ENCODE measurements at regions not wholly inside any gene's neighbourhood (a gene's known extent, or its start where the extent isn't known, plus 50 kb on each side); places are given as distances from the start of the nearest gene placed in this dataset.

GRCh38 chr6:141028791-141029280 is 1103.9 kb upstream of the GJE1 start:
- no peak for DNase-seq

GRCh38 chr6:141026504-141026903 is 1106.2 kb upstream of the GJE1 start:
- DNase-seq: no peak

GRCh38 chr6:141024526-141024925 is 1108.2 kb upstream of the GJE1 start:
- DNase-seq: no peak

GRCh38 chr6:141017941-141018340 is 1114.8 kb upstream of the GJE1 start:
- DNase-seq: no peak

GRCh38 chr6:141000917-141001316 is 1131.8 kb upstream of the GJE1 start:
- DNase-seq: no peak

GRCh38 chr6:140993515-140993914 is 1139.2 kb upstream of the GJE1 start:
- DNase-seq: no peak

GRCh38 chr6:140992678-140993077 is 1140.0 kb upstream of the GJE1 start:
- no peak for DNase-seq

- no peak for DNase-seq
Measured at GRCh38 chr6:140988780-140989179, 1143.9 kb upstream of the GJE1 start.

- DNase-seq: no peak
Measured at GRCh38 chr6:140987364-140988155, 1145.2 kb upstream of the GJE1 start.

GRCh38 chr6:140985679-140986275 is 1146.9 kb upstream of the GJE1 start:
- no peak for DNase-seq

GRCh38 chr6:140980265-140980887 is 1152.3 kb upstream of the GJE1 start:
- DNase-seq: no peak

GRCh38 chr6:140979642-140980091 is 1153.1 kb upstream of the GJE1 start:
- no peak for DNase-seq

- DNase-seq: no peak
Measured at GRCh38 chr6:140977403-140977802, 1155.3 kb upstream of the GJE1 start.

- DNase-seq: no peak
Measured at GRCh38 chr6:140976806-140977205, 1155.9 kb upstream of the GJE1 start.

GRCh38 chr6:140970485-140970884 is 1162.2 kb upstream of the GJE1 start:
- DNase-seq: no peak

GRCh38 chr6:140968062-140968461 is 1164.7 kb upstream of the GJE1 start:
- DNase-seq: no peak

- DNase-seq: no peak
Measured at GRCh38 chr6:140966676-140967075, 1166.0 kb upstream of the GJE1 start.

- no peak for DNase-seq
Measured at GRCh38 chr6:140960566-140960965, 1172.2 kb upstream of the GJE1 start.

- DNase-seq: no peak
Measured at GRCh38 chr6:140957386-140957785, 1175.3 kb upstream of the GJE1 start.

GRCh38 chr6:140956571-140957369 is 1176.0 kb upstream of the GJE1 start:
- DNase-seq: no peak

GRCh38 chr6:140940251-140940925 is 1192.3 kb upstream of the GJE1 start:
- no peak for DNase-seq

- no peak for DNase-seq
Measured at GRCh38 chr6:140932909-140933308, 1199.8 kb upstream of the GJE1 start.
